Right lung (tissue), 2 donors: ENCODE measurements at regions not wholly inside any gene's neighbourhood (a gene's known extent, or its start where the extent isn't known, plus 50 kb on each side); places are given as distances from the start of the nearest gene placed in this dataset.

ENCODE experiments used
- DNase-seq, 2 donors: peaks; one replicate each; pipeline ENCODE4 v3.0.0-alpha.2; 2013

GRCh38 chr6:94535798-94536197 is 1041.5 kb upstream of the MANEA start:
- no peak for DNase-seq

DNA sequence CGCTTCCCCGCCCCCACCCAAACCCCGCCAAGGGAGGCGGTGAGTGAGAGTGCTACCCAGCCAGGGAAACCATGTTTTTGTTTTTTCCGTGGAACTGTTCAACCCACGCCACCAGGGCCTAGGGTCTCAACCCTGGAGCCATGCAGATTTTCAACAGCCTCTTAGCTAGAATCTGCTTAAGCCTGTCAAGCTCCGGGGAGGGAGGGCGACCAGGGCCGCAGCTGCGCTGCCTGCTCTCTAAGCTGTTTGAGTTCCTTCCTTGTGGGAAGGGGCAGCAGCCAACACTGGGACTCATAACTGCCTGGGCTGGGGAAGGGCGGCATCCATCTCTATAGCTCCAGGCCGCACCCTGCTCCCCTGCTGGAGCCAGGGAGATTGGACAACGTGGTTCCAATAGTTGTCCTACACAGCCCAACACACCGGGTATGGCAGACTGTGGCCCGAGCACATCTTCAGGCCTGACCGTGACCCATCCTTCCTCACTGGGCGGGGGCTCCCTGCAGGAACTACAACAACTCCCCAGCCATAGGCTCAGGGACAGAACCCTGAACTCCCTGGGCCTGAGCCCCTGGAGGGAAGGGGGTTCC is 1065.7 kb upstream of the MANEA start:
- DNase-seq, result no peak

DNA sequence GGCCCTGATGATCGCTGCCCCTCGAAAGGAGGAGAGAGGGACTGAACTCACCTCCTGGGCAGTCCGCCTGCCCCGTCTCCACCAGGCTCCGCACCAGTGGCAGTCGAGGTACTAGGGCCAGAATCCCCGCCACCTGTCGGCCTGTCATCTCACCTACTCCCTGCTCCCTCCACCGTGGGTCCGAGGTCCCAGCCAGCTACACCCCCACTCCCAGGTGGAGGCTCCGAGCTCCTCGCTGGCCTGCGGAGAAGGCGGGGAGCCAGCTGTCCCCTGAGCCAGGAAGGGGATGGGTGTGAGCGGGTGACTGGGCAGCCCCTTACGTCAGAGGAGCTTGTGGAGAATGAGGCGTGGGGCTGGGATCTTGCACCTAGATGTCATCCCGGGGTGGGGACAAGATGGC is 1066.5 kb upstream of the MANEA start:
- no peak for DNase-seq

GRCh38 chr6:94501516-94501915 is 1075.8 kb upstream of the MANEA start:
- DNase-seq, result no peak

DNA sequence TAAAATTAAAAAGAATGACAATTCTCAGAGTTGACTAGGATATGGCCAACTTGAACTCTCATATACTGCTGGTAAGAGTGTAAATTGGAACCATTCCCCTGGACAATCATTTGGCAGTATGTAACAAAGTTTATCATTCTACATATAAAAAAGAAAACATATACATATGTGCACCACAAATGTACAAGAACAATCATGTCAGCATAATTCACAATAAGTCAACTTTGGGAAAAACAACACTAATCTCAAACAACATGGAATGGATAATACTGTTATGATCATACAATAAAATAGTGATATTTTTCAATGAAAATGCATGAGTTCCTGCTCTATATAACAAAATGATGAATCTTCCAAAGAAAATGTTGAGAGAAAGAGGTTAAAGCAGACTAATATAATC is 1078.7 kb upstream of the EPHA7 start:
- no peak for DNase-seq

GRCh38 chr6:94494500-94494899 is 1075.1 kb upstream of the EPHA7 start:
- DNase-seq, result no peak

GRCh38 chr6:94487371-94487770 is 1068.0 kb upstream of the EPHA7 start:
- no peak for DNase-seq

GRCh38 chr6:94478133-94479005 is 1059.0 kb upstream of the EPHA7 start:
- DNase-seq, result peak; percentile 21 to 38

DNA sequence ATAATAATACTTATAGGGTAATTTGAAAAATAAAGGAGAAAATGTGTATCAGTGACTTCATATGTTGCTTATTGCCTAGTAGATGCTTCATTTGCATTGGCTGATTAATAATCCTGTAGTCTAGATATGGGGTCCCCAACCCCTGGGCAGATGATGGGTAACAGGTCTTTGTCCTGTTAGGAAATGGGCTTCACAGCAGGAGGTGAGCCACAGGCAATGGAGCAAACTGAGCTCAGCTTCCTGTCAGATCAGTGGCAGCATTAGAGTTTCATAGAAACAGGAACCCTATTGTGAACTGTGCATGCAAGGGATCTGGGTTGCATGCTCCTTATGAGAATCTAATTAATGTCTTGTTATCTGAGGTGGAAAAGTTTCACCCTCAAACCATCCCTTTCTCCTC is 1049.5 kb upstream of the EPHA7 start:
- no peak for DNase-seq

GRCh38 chr6:94464018-94464510 is 1044.7 kb upstream of the EPHA7 start:
- no peak for DNase-seq

GRCh38 chr6:94463306-94463705 is 1043.9 kb upstream of the EPHA7 start:
- no peak for DNase-seq

DNA sequence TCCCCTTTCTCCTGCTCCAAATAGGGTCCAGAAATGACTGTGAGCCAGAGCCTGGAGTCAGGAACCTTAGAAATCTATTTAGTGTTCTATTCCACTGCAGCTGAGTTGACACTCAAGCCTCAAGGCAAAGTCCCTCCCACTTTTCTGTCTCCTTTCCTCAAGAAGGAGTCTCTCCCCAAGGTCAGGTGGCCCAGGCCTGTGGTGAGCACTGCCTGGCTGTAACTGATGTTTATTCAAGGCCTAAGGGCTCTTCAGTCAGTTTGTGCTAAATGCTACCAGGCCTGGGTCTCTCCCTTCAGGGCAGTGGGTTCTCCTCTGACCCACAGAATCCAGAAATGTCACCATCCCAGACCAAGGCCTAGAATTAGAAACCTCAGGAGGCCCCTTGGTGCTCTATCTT is 1042.9 kb upstream of the EPHA7 start:
- DNase-seq, result no peak

DNA sequence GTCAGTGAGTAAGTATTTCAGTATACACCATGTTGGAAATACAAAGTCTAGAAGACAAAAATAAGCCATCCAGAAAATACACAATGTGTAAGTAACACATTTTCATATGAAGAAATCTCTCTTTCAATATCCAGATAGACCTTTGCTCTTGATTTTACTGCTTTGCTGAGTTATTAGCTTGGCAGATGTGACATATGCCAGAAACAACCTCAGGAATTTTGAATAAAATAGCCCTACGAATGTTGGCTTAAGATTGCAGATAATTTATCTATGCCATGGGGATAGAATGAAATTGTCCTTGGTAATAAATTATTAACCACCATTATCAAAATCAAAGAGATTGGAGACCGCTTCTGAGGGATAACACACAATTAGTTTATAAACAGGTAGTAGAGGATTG is 1036.9 kb upstream of the EPHA7 start:
- DNase-seq, result no peak

DNA sequence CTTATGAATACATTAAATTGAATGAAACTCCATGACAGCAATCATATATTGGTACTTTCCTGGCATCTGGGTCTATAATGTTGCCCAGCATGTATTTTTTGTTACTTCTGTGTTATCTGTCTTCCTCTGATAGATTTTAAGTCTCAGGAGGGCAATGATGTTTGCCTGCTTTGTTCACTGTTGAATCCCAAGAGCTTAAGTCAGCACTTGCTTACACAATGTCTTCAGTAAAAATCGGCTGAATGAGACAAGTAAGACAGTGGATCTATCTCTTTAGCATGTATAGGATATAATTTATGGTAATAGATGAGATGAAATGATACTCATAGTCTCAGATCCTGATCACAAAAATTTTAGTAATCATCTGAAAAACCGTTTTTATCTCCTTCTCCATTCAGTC is 1034.9 kb upstream of the EPHA7 start:
- DNase-seq, result no peak

- DNase-seq, result no peak
Observed at GRCh38 chr6:94446120-94446519, 1026.8 kb upstream of the EPHA7 start.

DNA sequence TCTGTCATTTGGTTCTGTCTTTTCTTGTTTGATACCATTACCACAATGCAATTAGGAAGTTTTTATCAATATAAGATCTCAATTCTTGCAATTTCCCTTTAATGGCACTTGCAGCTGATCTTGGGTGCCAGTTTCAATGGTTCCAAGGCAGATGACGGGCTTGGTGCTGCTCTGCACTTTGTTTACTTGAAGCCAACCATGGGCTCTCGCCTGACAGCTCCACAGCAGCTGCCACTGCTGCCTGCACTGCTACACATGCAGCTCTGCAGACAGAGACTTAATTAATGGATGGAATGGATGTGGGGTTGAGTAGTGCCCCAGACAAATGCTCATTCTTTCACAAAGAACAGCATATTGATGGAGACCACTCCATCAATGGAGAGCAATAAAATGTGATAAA is 1024.3 kb upstream of the EPHA7 start:
- no peak for DNase-seq

DNA sequence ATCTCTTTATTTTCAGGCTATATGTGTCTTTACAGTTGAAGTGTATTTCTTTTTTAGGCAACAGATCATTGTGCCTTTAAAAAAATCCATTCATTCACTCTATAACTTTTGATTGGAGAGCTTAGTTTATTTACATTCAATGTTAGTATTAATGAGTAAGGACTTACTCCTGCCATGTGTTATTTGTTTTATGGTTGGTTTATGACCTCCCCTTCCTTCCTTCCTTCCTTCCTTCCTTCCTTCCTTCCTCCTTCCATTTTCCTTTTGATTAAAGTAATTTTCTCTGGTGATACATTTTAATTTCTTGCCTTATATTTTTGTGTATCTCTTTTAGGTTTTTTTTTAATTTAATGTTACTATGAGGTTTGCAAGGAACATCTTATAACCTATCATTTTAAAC is 1005.3 kb upstream of the EPHA7 start:
- DNase-seq, result no peak

GRCh38 chr6:94417363-94417762 is 998.0 kb upstream of the EPHA7 start:
- DNase-seq, result no peak

- DNase-seq, result no peak
Observed at GRCh38 chr6:94414041-94414440, 994.7 kb upstream of the EPHA7 start.

- no peak for DNase-seq
Observed at GRCh38 chr6:94401311-94401710, 982.0 kb upstream of the EPHA7 start.

DNA sequence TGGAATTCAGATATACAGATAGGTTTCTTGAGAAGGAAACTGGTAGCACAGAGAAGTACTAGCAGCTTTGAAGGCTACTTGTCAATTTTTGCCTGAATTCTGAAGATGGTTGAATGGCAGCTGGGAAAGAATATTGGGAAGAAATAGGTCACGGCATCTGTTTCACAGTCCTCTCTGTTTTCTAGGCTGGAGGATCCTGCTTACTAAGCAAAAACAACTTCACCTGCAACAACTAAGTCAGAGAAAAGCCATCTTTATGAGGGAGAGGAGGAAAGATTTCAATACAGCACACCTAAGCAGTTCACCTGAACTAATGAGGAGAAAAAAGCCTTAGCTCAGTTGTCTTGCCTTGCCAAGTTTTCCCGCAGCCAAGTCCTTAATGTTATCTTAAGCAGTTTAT is 975.5 kb upstream of the EPHA7 start:
- no peak for DNase-seq

DNA sequence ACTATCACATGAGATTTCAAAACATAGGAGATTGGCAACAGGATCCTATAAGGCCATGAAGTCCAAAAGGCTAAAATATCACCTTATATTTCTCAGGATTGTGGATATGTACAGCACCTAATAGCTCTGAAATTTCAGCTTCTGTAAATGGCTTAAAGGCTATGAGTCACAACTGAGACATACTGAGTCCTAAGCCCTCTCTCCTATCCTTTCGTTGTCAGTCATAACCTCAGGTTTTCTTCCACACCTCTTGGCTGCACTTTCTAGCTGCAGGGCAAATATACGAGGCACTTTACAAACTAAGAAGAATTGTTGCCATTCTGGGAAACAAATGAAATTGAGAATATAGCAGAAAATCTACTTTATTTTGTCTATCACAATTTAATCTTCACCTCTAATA is 969.9 kb upstream of the EPHA7 start:
- DNase-seq, result no peak

- no peak for DNase-seq
Observed at GRCh38 chr6:94377835-94378234, 958.5 kb upstream of the EPHA7 start.

DNA sequence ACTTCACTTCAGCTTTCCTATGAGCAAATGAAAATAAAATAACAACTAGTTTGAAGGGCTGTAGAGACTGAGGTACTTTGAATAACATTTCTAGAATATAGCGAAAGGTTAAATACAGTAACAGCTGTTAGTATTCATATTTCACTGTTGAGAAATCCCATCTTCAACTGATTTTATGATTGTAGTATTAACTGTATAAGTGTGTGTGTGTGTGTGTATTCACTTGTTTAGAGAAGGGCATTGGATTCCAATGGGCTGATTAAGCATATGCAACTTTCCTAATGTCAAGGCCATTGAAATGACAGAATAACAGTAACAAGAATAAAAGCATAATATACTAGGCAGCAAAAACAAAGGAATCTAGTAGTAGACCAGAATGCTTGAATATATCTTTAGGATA is 957.5 kb upstream of the EPHA7 start:
- DNase-seq, result no peak
